Endothelial cell of umbilical vein (primary cell): ENCODE measurements at regions not wholly inside any gene's neighbourhood (a gene's known extent, or its start where the extent isn't known, plus 50 kb on each side); places are given as distances from the start of the nearest gene placed in this dataset.

Experiments used
- BruUV-seq: library from RNA; stranded (reverse); fragments of 400-500 nt; replicated peaks from 2 replicates; lab custom pipeline; 2021; lab: Mats Ljungman, UMichigan
- CTCF ChIA-PET: fragments of 300-600, 350-600 bp; sonication (Branson Sonifier 250); formaldehyde crosslinking; loops from one replicate; lab custom pipeline; 2021; ENCODE audit warnings: antibody characterized with exemption, inconsistent platforms; lab: Charles Lee
- POLR2A ChIA-PET: fragments of 300-600, 350-600 bp; sonication (Branson Sonifier 250); formaldehyde crosslinking; loops from one replicate; lab custom pipeline; 2021; ENCODE audit warnings: antibody characterized with exemption, inconsistent platforms; lab: Charles Lee
- DNase-seq: peaks from one replicate; pipeline ENCODE4 v3.0.0-alpha.2; 2011; ENCODE audit warnings: low read depth, low spot score
- FAIRE-seq: peaks from 2 replicates; lab custom pipeline; 2011; peaks lifted over from hg19 to GRCh38; lab: Jason Lieb, UNC
- H2AFZ ChIP-seq: 2 replicates; pipeline ENCODE4 v1.6.0; 2012; ENCODE audit warnings: low read depth, low read length, control low read depth, inconsistent platforms
- H3K27ac ChIP-seq: 2 replicates; pipeline ENCODE4 v1.5.1; 2011; ENCODE audit warnings: low read depth, mild to moderate bottlenecking, control low read depth, low read length, moderate library complexity; ENCODE audit not compliant: insufficient read depth
- H3K27me3 ChIP-seq, 2 experiments: 2 replicates each; pipeline versions ENCODE4 v1.6.0 to v1.6.1; 2011; ENCODE audit warnings: low read length in 2 of 2, mixed read lengths in 1 of 2; ENCODE audit not compliant: control insufficient read depth in 2 of 2, insufficient read depth in 2 of 2
- H3K36me3 ChIP-seq, 2 experiments: 2 replicates in 1 of 2; 3 replicates in 1 of 2; pipeline ENCODE4 v1.5.1; 2011; ENCODE audit warnings: low read length in 2 of 2, mild to moderate bottlenecking in 1 of 2, moderate library complexity in 1 of 2; ENCODE audit not compliant: control insufficient read depth in 2 of 2, insufficient read depth in 2 of 2; ENCODE audit errors: extremely low read depth in 1 of 2
- H3K4me1 ChIP-seq: 3 replicates; pipeline ENCODE4 v1.5.1; 2011; ENCODE audit warnings: mild to moderate bottlenecking, low read length; ENCODE audit not compliant: control insufficient read depth, insufficient read depth; ENCODE audit errors: extremely low read depth
- H3K4me2 ChIP-seq: 2 replicates; pipeline ENCODE4 v1.6.1; 2011; ENCODE audit warnings: low read length, control low read depth, mixed read lengths; ENCODE audit not compliant: insufficient read depth
- H3K4me3 ChIP-seq, 3 experiments: fragments of 200-600 bp in 1 of 3; sonication (generic), shearing (Covaris generic) in 1 of 3; replicated peaks in 1 of 3; 2 replicates each; pipeline ENCODE4 v1.5.1; 2011 to 2016; ENCODE audit warnings: control low read depth in 3 of 3, low read length in 3 of 3, mild to moderate bottlenecking in 2 of 3, inconsistent platforms in 1 of 3, low read depth in 1 of 3, moderate library complexity in 1 of 3; ENCODE audit not compliant: insufficient read depth in 1 of 3
- H3K79me2 ChIP-seq: 2 replicates; pipeline ENCODE4 v1.6.0; 2012; ENCODE audit warnings: low read length, inconsistent platforms; ENCODE audit not compliant: control insufficient read depth, insufficient read depth
- H3K9ac ChIP-seq: replicated peaks from 2 replicates; pipeline ENCODE3; 2011; ENCODE audit warnings: low read length, control low read depth; ENCODE audit not compliant: insufficient read depth; ENCODE audit errors: extremely low read depth
- H3K9me1 ChIP-seq: replicated peaks from 3 replicates; pipeline ENCODE4 v1.6.0; 2011; ENCODE audit warnings: mild to moderate bottlenecking, low read length; ENCODE audit not compliant: control insufficient read depth, insufficient read depth; ENCODE audit errors: extremely low read depth
- H3K9me3 ChIP-seq: replicated peaks from 2 replicates; pipeline ENCODE4 v1.5.1; 2012; ENCODE audit warnings: low read length, inconsistent platforms; ENCODE audit not compliant: control insufficient read depth, insufficient read depth
- H4K20me1 ChIP-seq: replicated peaks from 2 replicates; pipeline ENCODE3; 2011; ENCODE audit warnings: mild to moderate bottlenecking, low read length; ENCODE audit not compliant: control insufficient read depth, insufficient read depth; ENCODE audit errors: extremely low read depth
- CTCF ChIP-seq, 2 donors: IDR thresholded peaks; 1 replicate in 1 of 2; 2 replicates in 1 of 2; pipeline ENCODE4 v1.5.1; 2011; ENCODE audit warnings: low read length in 2 of 2, mild to moderate bottlenecking in 2 of 2, moderate library complexity in 2 of 2, control low read depth in 1 of 2, inconsistent platforms in 1 of 2, low read depth in 1 of 2; ENCODE audit not compliant: insufficient read depth in 1 of 2; ENCODE audit errors: extremely low read depth in 1 of 2
- EZH2 ChIP-seq: IDR thresholded peaks from 2 replicates; pipeline ENCODE4 v1.6.1; 2012; ENCODE audit warnings: borderline replicate concordance, low read depth, mild to moderate bottlenecking, moderate library complexity, low read length, inconsistent platforms; ENCODE audit not compliant: severe bottlenecking
- FOS ChIP-seq: IDR thresholded peaks from 2 replicates; pipeline ENCODE4 v1.6.1; 2011; ENCODE audit warnings: mild to moderate bottlenecking, low read length, moderate library complexity, borderline replicate concordance; ENCODE audit not compliant: insufficient read depth
- GATA2 ChIP-seq: IDR thresholded peaks from 2 replicates; pipeline ENCODE4 v1.7.0; 2011; ENCODE audit warnings: low read depth, mild to moderate bottlenecking, moderate library complexity, mixed read lengths, low read length; ENCODE audit not compliant: insufficient read length, insufficient read depth
- JUN ChIP-seq: IDR thresholded peaks from 2 replicates; pipeline ENCODE4 v1.6.1; 2011; ENCODE audit warnings: borderline replicate concordance, low read depth; ENCODE audit not compliant: insufficient read length, insufficient read depth
- MAX ChIP-seq: IDR thresholded peaks from 2 replicates; pipeline ENCODE4 v1.6.1; 2011; ENCODE audit not compliant: insufficient read depth, insufficient read length
- MYC ChIP-seq: IDR thresholded peaks from one replicate; pipeline ENCODE4 v1.6.1; 2011; ENCODE audit warnings: mild to moderate bottlenecking, low read depth, low read length
- POLR2A ChIP-seq: IDR thresholded peaks from 2 replicates; pipeline ENCODE4 v1.6.1; 2012; ENCODE audit warnings: low read depth, mild to moderate bottlenecking, control low read depth, low read length
- POLR2AphosphoS5 ChIP-seq: IDR thresholded peaks from 2 replicates; pipeline ENCODE4 v1.6.1; 2012; ENCODE audit warnings: low read depth, mild to moderate bottlenecking, control low read depth, low read length, moderate library complexity; ENCODE audit not compliant: insufficient read depth
- dilution Hi-C: fragments of 300-500 bp; cut with MboI; formaldehyde crosslinking; loops from one replicate; pipeline ENCODE4 v1.15.0; 2019; ENCODE audit warnings: low sequenced_read_pairs; ENCODE audit not compliant: extremely low pct_ligation_motif_present
- intact Hi-C: fragments of 100-400 bp; cut with micrococcal nuclease; formaldehyde crosslinking; loops from one replicate; pipeline ENCODE4 v1.10.0; 2022

GRCh38 chr12:61655241-61655640 is 605.0 kb upstream of the USP15 start:
- H3K4me2 ChIP-seq: no peak overlapping the region
- H2AFZ ChIP-seq: no peak overlapping the region
- no peak for DNase-seq
- intact Hi-C loops (no loop called here), dilution Hi-C loops (no loop called here)
- no peak overlapping the region for H3K9ac ChIP-seq
- CTCF ChIA-PET: interaction anchor here (1.0 kb wide), 1 partner anchor 318 kb away, joined by 5 read pairs; no protein-coding TSS in a partner anchor
- no peak overlapping the region for H3K27ac ChIP-seq
- no TSS peak for BruUV-seq
- H4K20me1 ChIP-seq: no peaks in the 10 kb centered on the region
- no peaks in the 10 kb centered on the region for H3K36me3 ChIP-seq
- no peaks in the 10 kb centered on the region for H3K4me1 ChIP-seq
- H3K4me3 ChIP-seq: no peak overlapping the region
- H3K9me3 ChIP-seq: peaks cover 2% of the 10 kb centered on the region
- no peak for FAIRE-seq
- H3K79me2 ChIP-seq: no peaks in the 10 kb centered on the region
- H3K27me3 ChIP-seq: no peaks in the 10 kb centered on the region
- no peak for TF ChIP-seq CTCF (IDR thresholded peaks at IDR 0.05; ENCODE audit: extremely low read depth in 1 of 2, insufficient read depth in 1 of 2, low read depth in 1 of 2, low read length in 2 of 2)
- no peak for TF ChIP-seq FOS
- TF ChIP-seq POLR2A: no peak
- TF ChIP-seq MAX: no peak
- TF ChIP-seq MYC: no peak
- TF ChIP-seq POLR2AphosphoS5: no peak
- no peak for TF ChIP-seq JUN
- TF ChIP-seq GATA2: no peak
- TF ChIP-seq EZH2: no peak
- POLR2A ChIA-PET: no interaction called here
- no peaks in the 10 kb centered on the region for H3K9me1 ChIP-seq
